ENCODE measurements at regions not wholly inside any gene's neighbourhood (a gene's known extent, or its start where the extent isn't known, plus 50 kb on each side); places are given as distances from the start of the nearest gene placed in this dataset.
A peak's percentile ranks its signal among the peaks of the same experiment; 100 is the strongest.

- no peaks in the 10 kb centered on the region for H3K9me3 ChIP-seq
- H3K4me3 ChIP-seq = peak overlapping the region in 1 of 4 donors; percentile 25
- H3K36me3 ChIP-seq = no peaks in the 10 kb centered on the region
- TF ChIP-seq EP300 (IDR thresholded peaks at IDR 0.05) (peak; percentile 74 to 82), CTCF (IDR thresholded peaks at IDR 0.05) (no peak), POLR2A (IDR thresholded peaks at IDR 0.05) (no peak)
- H3K27ac ChIP-seq = peak overlapping the region in 2 of 4 donors; percentile 67 to 79
- no peaks in the 10 kb centered on the region for H3K27me3 ChIP-seq
- peak in 1 of 2 donors; percentile 29 for DNase-seq (ENCODE audit: low spot score in 2 of 2)
- WGBS, 2 donors = 37 to 38% methylated on average over 5 of the region's 5 CpGs
- H3K4me1 ChIP-seq = peaks cover 0 to 54% (median 5%) of the 10 kb centered on the region in 4 donors
These were observed 210.3 kb downstream of the SETD4 start for GRCh38 chr21:35850029-35850428.

- H3K27me3 ChIP-seq = no peaks in the 10 kb centered on the region
- TF ChIP-seq EP300 (IDR thresholded peaks at IDR 0.05) = no peak
- TF ChIP-seq POLR2A (IDR thresholded peaks at IDR 0.05) = no peak
- TF ChIP-seq CTCF (IDR thresholded peaks at IDR 0.05) = no peak
- no peak overlapping the region for H3K4me3 ChIP-seq
- no peaks in the 10 kb centered on the region for H3K9me3 ChIP-seq
- no peak for DNase-seq (ENCODE audit: low spot score in 2 of 2)
- peaks cover 0 to 63% (median 7%) of the 10 kb centered on the region in 4 donors for H3K4me1 ChIP-seq
- no peak overlapping the region for H3K27ac ChIP-seq
- H3K36me3 ChIP-seq = no peaks in the 10 kb centered on the region
- WGBS, 2 donors = 61 to 66% methylated on average over 4 of the region's 4 CpGs
These were observed 211.2 kb downstream of the SETD4 start for GRCh38 chr21:35849144-35849543.

GRCh38 chr21:35843911-35844667, 216.2 kb downstream of the SETD4 start:
- no peaks in the 10 kb centered on the region for H3K27me3 ChIP-seq
- WGBS, 2 donors = 51 to 58% methylated on average over 7 of the region's 7 CpGs

GRCh38 chr21:35840949-35841348, 219.4 kb downstream of the SETD4 start:
- Histone ChIP-seq H3K9me3 (no peaks in the 10 kb centered on the region), H3K4me3 (no peak overlapping the region), H3K27ac (no peak overlapping the region), H3K27me3 (no peaks in the 10 kb centered on the region), H3K4me1 (peaks cover 0 to 29% (median 2%) of the 10 kb centered on the region in 4 donors), H3K36me3 (no peaks in the 10 kb centered on the region)
- WGBS, 2 donors = 75 to 87% methylated on average over 2 of the region's 2 CpGs
- TF ChIP-seq CTCF (IDR thresholded peaks at IDR 0.05) (no peak), POLR2A (IDR thresholded peaks at IDR 0.05) (no peak), EP300 (IDR thresholded peaks at IDR 0.05) (no peak)
- no peak for DNase-seq (ENCODE audit: low spot score in 2 of 2)

More at GRCh38 chr21:35843911-35844667, 216.2 kb downstream of the SETD4 start:
- H3K27ac ChIP-seq = peak overlapping the region in 3 of 4 donors; percentile 2 to 73 (median 71)
- H3K4me3 ChIP-seq = no peak overlapping the region
- no peaks in the 10 kb centered on the region for H3K9me3 ChIP-seq
- H3K4me1 ChIP-seq = peaks cover 0 to 33% (median 2%) of the 10 kb centered on the region in 4 donors
- peak in 1 of 2 donors; percentile 51 for DNase-seq (ENCODE audit: low spot score in 2 of 2)
- TF ChIP-seq POLR2A (IDR thresholded peaks at IDR 0.05) = no peak
- peak in 1 of 2 donors; percentile 81 for TF ChIP-seq EP300 (IDR thresholded peaks at IDR 0.05)
- H3K36me3 ChIP-seq = no peaks in the 10 kb centered on the region

GRCh38 chr21:35840197-35840799, 220.0 kb downstream of the SETD4 start:
- TF ChIP-seq POLR2A (IDR thresholded peaks at IDR 0.05) = no peak
- TF ChIP-seq EP300 (IDR thresholded peaks at IDR 0.05) = peak in 1 of 2 donors; percentile 16
- TF ChIP-seq CTCF (IDR thresholded peaks at IDR 0.05) = peak; percentile 67 to 78 (median 69)
- no peaks in the 10 kb centered on the region for H3K36me3 ChIP-seq
- WGBS, 2 donors = 97 to 98% methylated on average over 2 of the region's 2 CpGs
- H3K4me3 ChIP-seq = no peak overlapping the region
- H3K4me1 ChIP-seq = peaks cover 0 to 29% (median 2%) of the 10 kb centered on the region in 4 donors
- DNase-seq (ENCODE audit: low spot score in 2 of 2) = peak; percentile 56 to 90
- H3K27ac ChIP-seq = no peak overlapping the region
- no peaks in the 10 kb centered on the region for H3K9me3 ChIP-seq
- no peaks in the 10 kb centered on the region for H3K27me3 ChIP-seq

Measured in tibial nerve (tissue), 4 donors.